C4-2B (cell line): ENCODE measurements at regions not wholly inside any gene's neighbourhood (a gene's known extent, or its start where the extent isn't known, plus 50 kb on each side); places are given as distances from the start of the nearest gene placed in this dataset.

Experiments
- ZFX ChIP-seq: fragments of 450-650 bp; IDR thresholded peaks from 2 replicates; pipeline ENCODE4 v1.6.1; 2017
- TF ChIP-seq, protein P1 (sequence below): fragments of 450-650 bp; conservative IDR thresholded peaks from 2 replicates; pipeline ENCODE4 v1.5.1; 2017; ENCODE audit warnings: mild to moderate bottlenecking

DNA sequence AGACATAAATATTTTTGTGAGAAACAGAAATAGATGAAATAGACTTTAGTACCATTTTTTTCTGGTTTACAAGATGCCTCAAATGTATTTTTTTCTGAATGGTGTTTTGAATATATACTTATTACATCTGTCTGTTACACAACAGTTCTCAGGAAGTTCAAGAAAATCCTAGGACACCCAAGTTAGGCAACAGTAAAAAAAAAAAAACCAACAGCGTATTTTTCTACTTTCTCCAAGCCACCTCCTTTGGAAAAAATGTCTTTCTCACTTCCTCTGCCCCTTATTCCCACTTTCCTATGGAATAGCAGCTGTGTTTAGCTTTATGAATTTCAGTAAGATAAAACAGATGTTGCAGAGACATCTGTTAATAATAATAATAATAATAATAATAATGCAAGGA is 489.6 kb upstream of the KLF12 start:
- TF ChIP-seq, protein P1, sequence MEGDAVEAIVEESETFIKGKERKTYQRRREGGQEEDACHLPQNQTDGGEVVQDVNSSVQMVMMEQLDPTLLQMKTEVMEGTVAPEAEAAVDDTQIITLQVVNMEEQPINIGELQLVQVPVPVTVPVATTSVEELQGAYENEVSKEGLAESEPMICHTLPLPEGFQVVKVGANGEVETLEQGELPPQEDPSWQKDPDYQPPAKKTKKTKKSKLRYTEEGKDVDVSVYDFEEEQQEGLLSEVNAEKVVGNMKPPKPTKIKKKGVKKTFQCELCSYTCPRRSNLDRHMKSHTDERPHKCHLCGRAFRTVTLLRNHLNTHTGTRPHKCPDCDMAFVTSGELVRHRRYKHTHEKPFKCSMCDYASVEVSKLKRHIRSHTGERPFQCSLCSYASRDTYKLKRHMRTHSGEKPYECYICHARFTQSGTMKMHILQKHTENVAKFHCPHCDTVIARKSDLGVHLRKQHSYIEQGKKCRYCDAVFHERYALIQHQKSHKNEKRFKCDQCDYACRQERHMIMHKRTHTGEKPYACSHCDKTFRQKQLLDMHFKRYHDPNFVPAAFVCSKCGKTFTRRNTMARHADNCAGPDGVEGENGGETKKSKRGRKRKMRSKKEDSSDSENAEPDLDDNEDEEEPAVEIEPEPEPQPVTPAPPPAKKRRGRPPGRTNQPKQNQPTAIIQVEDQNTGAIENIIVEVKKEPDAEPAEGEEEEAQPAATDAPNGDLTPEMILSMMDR = no peak
- TF ChIP-seq ZFX = no peak
